Calu3 (cell line): ENCODE measurements at regions not wholly inside any gene's neighbourhood (a gene's known extent, or its start where the extent isn't known, plus 50 kb on each side); places are given as distances from the start of the nearest gene placed in this dataset.

Experiments
- BruUV-seq: library from RNA; stranded (reverse); fragments of 400-500 nt; replicated peaks from 2 replicates; lab custom pipeline; 2021; lab: Mats Ljungman, UMichigan
- CTCF ChIA-PET: fragments of 300-600 bp; sonication (Branson Sonifier 250); formaldehyde crosslinking; loops from one replicate; lab custom pipeline; 2022; ENCODE audit warnings: antibody characterized with exemption; lab: Charles Lee
- DNase-seq: peaks from one replicate; pipeline ENCODE4 v3.0.0; 2022
- H3K27ac Mint-ChIP-seq: one replicate; pipeline ENCODE4 v1.8.0; 2022; ENCODE audit warnings: mixed read lengths; ENCODE audit not compliant: unreplicated experiment
- H3K27me3 Mint-ChIP-seq: one replicate; pipeline ENCODE4 v1.8.0; 2022; ENCODE audit warnings: mixed read lengths; ENCODE audit not compliant: unreplicated experiment
- H3K36me3 Mint-ChIP-seq: one replicate; pipeline ENCODE4 v1.8.0; 2022; ENCODE audit warnings: mild to moderate bottlenecking, moderate library complexity, mixed read lengths; ENCODE audit not compliant: insufficient read depth, unreplicated experiment
- H3K4me1 Mint-ChIP-seq: one replicate; pipeline ENCODE4 v1.8.0; 2022; ENCODE audit warnings: mild to moderate bottlenecking, low read depth, mixed read lengths; ENCODE audit not compliant: unreplicated experiment
- H3K4me3 Mint-ChIP-seq: one replicate; pipeline ENCODE4 v1.8.0; 2022; ENCODE audit warnings: mild to moderate bottlenecking, low read depth, moderate library complexity, mixed read lengths; ENCODE audit not compliant: unreplicated experiment
- H3K9me3 Mint-ChIP-seq: one replicate; pipeline ENCODE4 v1.8.0; 2022; ENCODE audit warnings: low read depth, mixed read lengths; ENCODE audit not compliant: unreplicated experiment
- intact Hi-C: fragments of 100-400 bp; cut with micrococcal nuclease; formaldehyde crosslinking; loops from one replicate; pipeline ENCODE4 v1.10.0; 2022; ENCODE audit not compliant: unreplicated experiment
- TF ChIP-seq, protein P1 (sequence below): fragments of 200-600 bp; IDR thresholded peaks from one replicate; pipeline ENCODE4 v1.8.0; 2022; ENCODE audit warnings: antibody characterized with exemption; ENCODE audit not compliant: unreplicated experiment

DNA sequence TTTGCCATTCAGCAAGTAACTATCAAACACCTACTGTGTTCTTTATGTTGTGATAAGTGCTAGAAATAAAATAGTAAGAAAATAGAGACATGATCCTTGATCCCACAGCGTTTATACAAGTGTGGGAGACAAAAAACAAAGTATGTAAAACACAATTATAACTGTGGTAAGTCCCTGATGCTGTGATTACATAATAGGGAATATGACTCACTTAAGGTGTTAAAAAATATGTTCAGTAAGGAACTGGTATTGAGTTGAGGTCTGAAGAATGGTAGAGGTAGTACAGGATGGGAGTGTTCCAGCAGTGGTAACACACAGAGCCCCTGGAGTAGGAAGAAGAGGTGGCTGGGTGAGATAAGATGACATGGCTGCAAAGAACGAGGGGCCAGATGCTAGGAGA, 132.1 kb upstream of the TMC3 start:
- Mint-ChIP-seq H3K27me3 (peaks cover 8% of the 10 kb centered on the region), H3K4me3 (no peak overlapping the region), H3K9me3 (peaks cover 3% of the 10 kb centered on the region), H3K4me1 (no peaks in the 10 kb centered on the region), H3K27ac (no peak overlapping the region), H3K36me3 (no peaks in the 10 kb centered on the region)
- DNase-seq, result no peak
- TF ChIP-seq, protein P1, sequence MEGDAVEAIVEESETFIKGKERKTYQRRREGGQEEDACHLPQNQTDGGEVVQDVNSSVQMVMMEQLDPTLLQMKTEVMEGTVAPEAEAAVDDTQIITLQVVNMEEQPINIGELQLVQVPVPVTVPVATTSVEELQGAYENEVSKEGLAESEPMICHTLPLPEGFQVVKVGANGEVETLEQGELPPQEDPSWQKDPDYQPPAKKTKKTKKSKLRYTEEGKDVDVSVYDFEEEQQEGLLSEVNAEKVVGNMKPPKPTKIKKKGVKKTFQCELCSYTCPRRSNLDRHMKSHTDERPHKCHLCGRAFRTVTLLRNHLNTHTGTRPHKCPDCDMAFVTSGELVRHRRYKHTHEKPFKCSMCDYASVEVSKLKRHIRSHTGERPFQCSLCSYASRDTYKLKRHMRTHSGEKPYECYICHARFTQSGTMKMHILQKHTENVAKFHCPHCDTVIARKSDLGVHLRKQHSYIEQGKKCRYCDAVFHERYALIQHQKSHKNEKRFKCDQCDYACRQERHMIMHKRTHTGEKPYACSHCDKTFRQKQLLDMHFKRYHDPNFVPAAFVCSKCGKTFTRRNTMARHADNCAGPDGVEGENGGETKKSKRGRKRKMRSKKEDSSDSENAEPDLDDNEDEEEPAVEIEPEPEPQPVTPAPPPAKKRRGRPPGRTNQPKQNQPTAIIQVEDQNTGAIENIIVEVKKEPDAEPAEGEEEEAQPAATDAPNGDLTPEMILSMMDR, result no peak
- CTCF ChIA-PET, result no interaction called here
- BruUV-seq, result no TSS peak
- intact Hi-C loops, result no loop called here

DNA sequence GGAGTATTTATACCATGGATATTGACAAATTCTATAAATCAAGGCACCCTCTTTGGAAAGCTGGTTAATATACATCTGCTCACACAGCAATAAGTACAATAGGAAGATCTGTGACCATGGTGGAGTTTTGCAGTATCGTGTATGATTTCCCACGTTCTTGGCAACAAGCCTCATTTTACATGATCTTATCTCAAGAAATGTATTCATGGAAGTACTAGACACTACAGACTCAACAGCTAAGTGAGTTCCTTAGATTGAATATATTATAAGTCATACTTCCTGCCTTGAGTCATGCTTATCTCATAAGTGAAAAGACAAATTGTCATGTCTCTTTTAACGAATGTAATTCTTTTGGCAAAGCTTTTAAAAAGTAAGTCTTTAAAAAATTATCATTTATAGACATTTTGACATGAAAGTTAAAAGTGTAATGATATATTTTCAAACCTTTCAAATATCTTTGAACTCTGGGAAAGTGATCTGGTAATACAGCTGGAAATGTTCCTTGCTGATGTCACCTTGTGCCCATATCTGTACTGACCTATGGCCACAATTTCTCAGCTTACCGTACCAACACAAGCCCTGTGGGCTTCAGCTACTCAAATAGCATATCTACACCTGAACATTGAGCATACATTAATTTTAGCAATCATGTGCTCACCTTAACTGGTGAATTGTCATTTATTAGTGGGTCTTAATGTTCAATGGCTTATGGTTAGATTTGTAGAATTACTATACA, 130.3 kb upstream of the TMC3 start:
- BruUV-seq, result no TSS peak
- DNase-seq, result no peak
- intact Hi-C loops, result no loop called here
- Mint-ChIP-seq H3K4me3 (no peak overlapping the region), H3K27me3 (peaks cover 4% of the 10 kb centered on the region), H3K4me1 (no peaks in the 10 kb centered on the region), H3K36me3 (no peaks in the 10 kb centered on the region), H3K27ac (no peak overlapping the region), H3K9me3 (peaks cover 5% of the 10 kb centered on the region)
- CTCF ChIA-PET, result no interaction called here
- TF ChIP-seq, protein P1, result no peak

DNA sequence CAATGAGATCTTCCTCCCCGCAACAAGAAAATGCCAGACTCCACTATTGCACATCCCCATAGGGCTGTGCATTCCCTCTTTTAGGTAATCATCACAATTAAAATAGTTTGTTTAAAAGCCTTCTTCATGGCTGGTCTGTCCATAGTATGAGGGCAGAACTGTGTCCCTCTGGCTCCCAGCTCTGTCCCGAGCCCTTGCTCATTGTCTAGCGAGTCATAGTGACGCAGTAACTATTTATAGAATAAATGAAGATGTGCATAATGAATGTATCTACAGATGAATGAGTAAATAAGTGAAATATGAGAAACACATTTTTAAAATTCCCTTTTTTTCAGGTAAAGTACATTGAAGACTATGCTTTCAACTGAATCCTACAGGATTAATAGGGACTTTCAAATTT, 128.4 kb upstream of the TMC3 start:
- H3K9me3 Mint-ChIP-seq, result peaks cover 10% of the 10 kb centered on the region
- TF ChIP-seq, protein P1, result no peak
- CTCF ChIA-PET, result no interaction called here
- DNase-seq, result no peak
- intact Hi-C loops, result no loop called here
- H3K27me3 Mint-ChIP-seq, result no peaks in the 10 kb centered on the region
- H3K4me1 Mint-ChIP-seq, result no peaks in the 10 kb centered on the region
- H3K27ac Mint-ChIP-seq, result no peak overlapping the region
- BruUV-seq, result no TSS peak
- no peak overlapping the region for H3K4me3 Mint-ChIP-seq
- no peaks in the 10 kb centered on the region for H3K36me3 Mint-ChIP-seq

DNA sequence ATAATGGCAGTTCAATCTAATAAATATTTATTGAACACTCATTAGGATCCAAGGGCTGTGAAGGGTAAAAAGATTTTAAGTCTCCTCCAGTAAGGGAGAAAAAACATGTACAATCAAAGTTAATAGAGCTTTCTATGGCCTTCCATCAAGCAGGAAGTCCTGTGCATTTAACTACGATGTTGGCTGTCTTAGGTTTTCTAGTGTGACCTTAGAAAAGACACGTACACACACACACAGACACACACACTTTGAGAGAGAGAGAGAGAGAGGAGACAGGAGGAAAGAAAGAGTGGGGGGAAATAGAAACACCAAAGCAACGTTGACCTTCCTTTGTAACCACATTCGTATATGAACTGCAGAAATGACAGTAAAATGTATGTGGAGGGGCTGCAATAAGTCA, 126.1 kb upstream of the TMC3 start:
- BruUV-seq, result no TSS peak
- CTCF ChIA-PET, result no interaction called here
- intact Hi-C loops, result no loop called here

More for the DNA sequence above, 126.1 kb upstream of the TMC3 start:
- H3K4me1 Mint-ChIP-seq, result no peaks in the 10 kb centered on the region
- H3K27ac Mint-ChIP-seq, result no peak overlapping the region
- no peaks in the 10 kb centered on the region for H3K27me3 Mint-ChIP-seq
- no peak overlapping the region for H3K4me3 Mint-ChIP-seq
- TF ChIP-seq, protein P1, result no peak
- peaks cover 7% of the 10 kb centered on the region for H3K9me3 Mint-ChIP-seq
- no peaks in the 10 kb centered on the region for H3K36me3 Mint-ChIP-seq
- DNase-seq, result no peak
